PFSK-1 (cell line): ENCODE measurements at regions not wholly inside any gene's neighbourhood (a gene's known extent, or its start where the extent isn't known, plus 50 kb on each side); places are given as distances from the start of the nearest gene placed in this dataset.

Experiments
- POLR2AphosphoS5 ChIP-seq: IDR thresholded peaks from 2 replicates; pipeline ENCODE4 v1.6.1; 2012; ENCODE audit warnings: low read depth, mild to moderate bottlenecking, control low read depth, low read length, moderate library complexity
- TAF1 ChIP-seq: IDR thresholded peaks from 2 replicates; pipeline ENCODE4 v1.6.1; 2012; ENCODE audit warnings: low read length, control low read depth, borderline replicate concordance; ENCODE audit not compliant: insufficient read depth

DNA sequence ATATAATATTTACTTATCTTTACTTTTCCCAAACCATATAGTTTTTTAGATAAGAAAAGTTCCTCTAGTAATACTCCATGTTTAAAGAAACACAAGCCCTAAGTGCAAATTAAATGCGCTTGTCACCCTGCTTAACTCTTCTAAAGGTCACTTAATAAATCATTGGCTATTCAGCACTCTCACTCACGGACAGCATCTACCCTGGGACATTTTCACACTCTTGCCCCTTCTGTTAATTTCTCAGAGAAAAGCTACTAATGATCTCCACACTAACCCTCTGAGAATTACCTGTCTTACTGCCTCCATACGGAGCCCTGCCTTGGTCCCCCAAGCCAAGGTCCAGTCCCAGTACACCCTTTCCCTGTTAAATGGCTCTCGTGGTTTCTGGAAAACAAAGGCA, 102.2 kb downstream of the NRN1 start:
- TF ChIP-seq TAF1 (no peak), POLR2AphosphoS5 (no peak)
